ENCODE measurements at regions not wholly inside any gene's neighbourhood (a gene's known extent, or its start where the extent isn't known, plus 50 kb on each side); places are given as distances from the start of the nearest gene placed in this dataset.

DNA sequence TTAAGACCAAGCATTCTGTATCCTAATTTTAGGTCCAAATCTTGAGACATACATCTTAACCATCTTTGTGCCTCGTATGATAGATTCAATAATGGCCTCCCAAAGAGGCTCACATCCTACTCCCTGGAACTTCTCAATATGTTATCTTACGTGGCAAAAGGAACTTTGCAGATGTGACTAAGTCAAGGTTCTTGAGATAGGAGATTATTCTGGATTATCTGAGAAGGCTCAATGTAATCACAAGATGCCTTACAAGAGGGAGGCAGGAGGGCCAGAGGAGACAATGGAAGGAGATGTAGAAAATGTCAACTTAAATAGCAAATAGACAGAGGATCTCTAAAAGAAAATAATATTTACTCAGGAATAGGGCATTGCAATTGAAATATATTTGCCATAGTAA is 548.9 kb downstream of the MATN1 start:
- TF ChIP-seq CTCF (IDR thresholded peaks at IDR 0.05; ENCODE audit: low read depth, low read length) = no peak
- H3K27me3 ChIP-seq (ENCODE audit: insufficient read depth, low read depth, severe bottlenecking) = no peaks in the 10 kb centered on the region
- no peak overlapping the region for H3K27ac ChIP-seq
- H3K9me3 ChIP-seq (ENCODE audit: severe bottlenecking) = no peaks in the 10 kb centered on the region
- no peak overlapping the region for H3K4me3 ChIP-seq (ENCODE audit: low read depth, low read length)
- DNase-seq = no peak
- no peaks in the 10 kb centered on the region for H3K36me3 ChIP-seq

DNA sequence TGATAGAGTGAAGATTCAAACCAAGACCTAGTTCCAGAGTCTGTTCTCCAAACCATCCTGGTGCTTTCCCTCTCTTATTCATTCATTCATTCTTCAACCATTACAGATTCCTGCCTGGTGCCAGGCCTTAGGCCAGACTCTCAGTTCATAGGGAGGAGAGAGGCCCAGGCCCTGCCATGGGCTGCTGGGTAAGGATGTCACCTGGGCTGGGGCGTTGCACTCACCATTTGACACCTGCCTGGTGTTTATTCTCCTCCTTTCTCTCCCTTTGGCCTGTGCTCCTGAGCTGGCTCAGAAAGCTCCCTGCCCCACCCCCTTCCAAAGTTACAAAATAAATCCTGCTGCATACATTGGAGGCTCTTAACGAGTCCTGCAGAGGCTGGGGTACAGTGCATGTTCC is 549.8 kb downstream of the MATN1 start:
- no peak overlapping the region for H3K4me3 ChIP-seq (ENCODE audit: low read depth, low read length)
- H3K27me3 ChIP-seq (ENCODE audit: insufficient read depth, low read depth, severe bottlenecking) = no peaks in the 10 kb centered on the region
- H3K27ac ChIP-seq = no peak overlapping the region
- no peaks in the 10 kb centered on the region for H3K36me3 ChIP-seq
- TF ChIP-seq CTCF (IDR thresholded peaks at IDR 0.05; ENCODE audit: low read depth, low read length) = no peak
- no peak for DNase-seq
- no peaks in the 10 kb centered on the region for H3K9me3 ChIP-seq (ENCODE audit: severe bottlenecking)

DNA sequence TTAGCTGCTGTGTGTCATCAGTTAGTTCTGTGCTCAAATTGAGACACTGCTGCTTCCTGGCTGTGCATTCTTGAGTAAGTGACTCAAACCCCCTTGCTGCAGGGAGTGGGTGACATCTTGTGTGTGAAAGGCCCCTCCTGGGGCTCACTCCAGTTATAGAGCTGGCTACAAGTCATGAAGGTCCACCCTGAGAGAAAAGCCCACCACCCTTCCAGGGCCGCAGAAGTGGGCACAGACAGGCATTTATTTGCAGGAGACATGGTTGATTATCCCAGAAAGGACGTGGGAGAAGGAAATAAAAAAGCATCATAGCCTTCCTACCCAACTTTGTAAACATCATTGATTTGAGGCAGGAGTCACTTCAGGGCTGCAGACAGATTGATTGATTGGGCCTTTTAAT is 550.6 kb downstream of the MATN1 start:
- Histone ChIP-seq H3K27me3 (ENCODE audit: insufficient read depth, low read depth, severe bottlenecking) (no peaks in the 10 kb centered on the region), H3K36me3 (no peaks in the 10 kb centered on the region), H3K9me3 (ENCODE audit: severe bottlenecking) (no peaks in the 10 kb centered on the region), H3K4me3 (ENCODE audit: low read depth, low read length) (no peak overlapping the region), H3K27ac (no peak overlapping the region)
- DNase-seq = no peak
- no peak for TF ChIP-seq CTCF (IDR thresholded peaks at IDR 0.05; ENCODE audit: low read depth, low read length)

DNA sequence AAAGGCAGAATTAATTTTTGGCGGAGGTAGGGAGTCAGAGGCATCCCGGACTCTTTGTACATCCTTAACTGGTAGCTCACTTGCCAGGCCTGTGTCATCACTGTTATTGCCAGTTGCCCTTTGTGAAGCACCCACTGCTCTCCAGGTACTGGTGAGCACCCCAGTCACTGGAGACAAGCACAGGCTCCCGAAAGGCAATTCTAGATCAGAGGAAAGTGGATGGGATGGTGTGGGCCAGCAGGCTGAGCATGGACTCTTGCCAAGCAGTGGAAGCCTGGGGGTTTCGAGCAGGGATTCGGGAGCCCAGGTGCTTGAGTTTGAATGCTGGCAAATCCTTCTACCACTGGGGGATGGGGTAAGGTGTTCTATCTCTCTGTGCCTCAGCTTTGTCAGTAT is 551.1 kb downstream of the MATN1 start:
- DNase-seq = no peak
- TF ChIP-seq CTCF (IDR thresholded peaks at IDR 0.05; ENCODE audit: low read depth, low read length) = no peak
- Histone ChIP-seq H3K27ac (no peak overlapping the region), H3K9me3 (ENCODE audit: severe bottlenecking) (no peaks in the 10 kb centered on the region), H3K36me3 (no peaks in the 10 kb centered on the region), H3K27me3 (ENCODE audit: insufficient read depth, low read depth, severe bottlenecking) (no peaks in the 10 kb centered on the region), H3K4me3 (ENCODE audit: low read depth, low read length) (no peak overlapping the region)

GRCh38 chr1:30171537-30172298 is 551.7 kb downstream of the MATN1 start:
- TF ChIP-seq CTCF (IDR thresholded peaks at IDR 0.05; ENCODE audit: low read depth, low read length) = no peak
- no peaks in the 10 kb centered on the region for H3K9me3 ChIP-seq (ENCODE audit: severe bottlenecking)
- no peaks in the 10 kb centered on the region for H3K36me3 ChIP-seq
- no peak overlapping the region for H3K27ac ChIP-seq
- no peaks in the 10 kb centered on the region for H3K27me3 ChIP-seq (ENCODE audit: insufficient read depth, low read depth, severe bottlenecking)
- DNase-seq = no peak
- no peak overlapping the region for H3K4me3 ChIP-seq (ENCODE audit: low read depth, low read length)

- Histone ChIP-seq H3K36me3 (no peaks in the 10 kb centered on the region), H3K27me3 (ENCODE audit: insufficient read depth, low read depth, severe bottlenecking) (no peaks in the 10 kb centered on the region), H3K4me3 (ENCODE audit: low read depth, low read length) (no peak overlapping the region), H3K27ac (no peak overlapping the region), H3K9me3 (ENCODE audit: severe bottlenecking) (no peaks in the 10 kb centered on the region)
- no peak for DNase-seq
- no peak for TF ChIP-seq CTCF (IDR thresholded peaks at IDR 0.05; ENCODE audit: low read depth, low read length)
Measured at GRCh38 chr1:30169269-30169668, 554.1 kb downstream of the MATN1 start.
